HG02973 (cell line): ENCODE measurements at regions not wholly inside any gene's neighbourhood (a gene's known extent, or its start where the extent isn't known, plus 50 kb on each side); places are given as distances from the start of the nearest gene placed in this dataset.
"Not testable (repeated sequence)": the region's sequence is repeated elsewhere in the genome, so short reads cannot be mapped to it uniquely, and the experiment has no call there.

Source experiments
- ATAC-seq: cut with Tn5 transposase; IDR thresholded peaks from one replicate; pipeline ENCODE4 v1.9.1; 2021; ENCODE audit warnings: moderate library complexity; ENCODE audit not compliant: unreplicated experiment

- no peak for ATAC-seq
These were observed 143.7 kb downstream of the TM2D1 start for GRCh38 chr1:61581251-61581650.

GRCh38 chr1:61580417-61580816 is 144.5 kb downstream of the TM2D1 start:
- no peak for ATAC-seq

- ATAC-seq, result no peak
These were observed 145.1 kb downstream of the TM2D1 start for GRCh38 chr1:61579802-61580201.

- no peak for ATAC-seq
These were observed 152.9 kb downstream of the TM2D1 start for GRCh38 chr1:61572046-61572445.

- ATAC-seq, result no peak
These were observed 154.8 kb downstream of the TM2D1 start for GRCh38 chr1:61570191-61570590.

GRCh38 chr1:61569303-61569621 is 155.7 kb downstream of the TM2D1 start:
- no peak for ATAC-seq

- no peak for ATAC-seq
These were observed 156.3 kb downstream of the TM2D1 start for GRCh38 chr1:61568460-61569302.

GRCh38 chr1:61566177-61566576 is 158.8 kb downstream of the TM2D1 start:
- no peak for ATAC-seq

- no peak for ATAC-seq
These were observed 161.3 kb downstream of the TM2D1 start for GRCh38 chr1:61563611-61564010.

GRCh38 chr1:61561666-61562065 is 163.3 kb downstream of the TM2D1 start:
- ATAC-seq, result no peak

GRCh38 chr1:61560385-61560784 is 164.6 kb downstream of the TM2D1 start:
- no peak for ATAC-seq

GRCh38 chr1:61556631-61557030 is 168.3 kb downstream of the TM2D1 start:
- no peak for ATAC-seq

- no peak for ATAC-seq
These were observed 172.2 kb downstream of the TM2D1 start for GRCh38 chr1:61552630-61553305.

- ATAC-seq, result not testable (repeated sequence)
These were observed 177.6 kb downstream of the TM2D1 start for GRCh38 chr1:61547302-61547701.

GRCh38 chr1:61544870-61545269 is 180.1 kb downstream of the TM2D1 start:
- ATAC-seq, result not testable (repeated sequence)

GRCh38 chr1:61543498-61543897 is 181.4 kb downstream of the TM2D1 start:
- not testable (repeated sequence) for ATAC-seq

- no peak for ATAC-seq
These were observed 185.1 kb downstream of the TM2D1 start for GRCh38 chr1:61539720-61540462.

- no peak for ATAC-seq
These were observed 186.7 kb downstream of the TM2D1 start for GRCh38 chr1:61538228-61538627.

GRCh38 chr1:61536174-61537108 is 188.5 kb downstream of the TM2D1 start:
- no peak for ATAC-seq

GRCh38 chr1:61534847-61535246 is 190.1 kb downstream of the TM2D1 start:
- no peak for ATAC-seq

GRCh38 chr1:61533546-61533945 is 191.4 kb downstream of the TM2D1 start:
- ATAC-seq, result no peak
